DND-41 (cell line): ENCODE measurements at regions not wholly inside any gene's neighbourhood (a gene's known extent, or its start where the extent isn't known, plus 50 kb on each side); places are given as distances from the start of the nearest gene placed in this dataset.

Experiments used
- ATAC-seq: fragments of 200-7000 bp; cut with Tn5 transposase; 3 replicates; pipeline ENCODE4 v1.9.1; 2021; ENCODE audit warnings: low read depth; ENCODE audit not compliant: insufficient read depth
- DNase-seq: peaks from one replicate; pipeline ENCODE4 v3.0.0-alpha.2; 2020
- H2AFZ ChIP-seq: 2 replicates; pipeline ENCODE4 v1.6.0; 2012; ENCODE audit warnings: low read depth, low read length
- H3K27ac ChIP-seq: 2 replicates; pipeline ENCODE4 v1.5.1; 2012; ENCODE audit warnings: low read length, inconsistent platforms
- H3K27me3 ChIP-seq: fragments of 200-600 bp; sonication (generic); 2 replicates; pipeline ENCODE4 v1.6.0; 2012; ENCODE audit warnings: low read length, mild to moderate bottlenecking, inconsistent platforms; ENCODE audit not compliant: insufficient read depth, poor library complexity
- H3K36me3 ChIP-seq: 2 replicates; pipeline ENCODE4 v1.5.1; 2012; ENCODE audit warnings: low read length, inconsistent platforms; ENCODE audit not compliant: insufficient read depth
- H3K4me1 ChIP-seq: 2 replicates; pipeline ENCODE4 v1.5.1; 2012; ENCODE audit warnings: mild to moderate bottlenecking, low read length; ENCODE audit not compliant: insufficient read depth
- H3K4me2 ChIP-seq: 2 replicates; pipeline ENCODE4 v1.6.0; 2012; ENCODE audit warnings: mild to moderate bottlenecking, moderate library complexity, low read length, inconsistent platforms; ENCODE audit not compliant: insufficient read depth
- H3K4me3 ChIP-seq, 2 experiments: fragments of 200-600 bp in 1 of 2; shearing (Covaris generic) in 1 of 2; 2 replicates each; pipeline ENCODE4 v1.5.1; 2012 to 2016; ENCODE audit warnings: inconsistent platforms in 2 of 2, low read length in 2 of 2, mild to moderate bottlenecking in 2 of 2, low read depth in 1 of 2, moderate library complexity in 1 of 2
- H3K79me2 ChIP-seq: 2 replicates; pipeline ENCODE4 v1.6.0; 2012; ENCODE audit warnings: low read length, inconsistent platforms; ENCODE audit not compliant: insufficient read depth
- H3K9ac ChIP-seq: 2 replicates; pipeline ENCODE4 v1.6.0; 2012; ENCODE audit warnings: low read depth, mild to moderate bottlenecking, inconsistent platforms, low read length, moderate library complexity
- H3K9me3 ChIP-seq: 2 replicates; pipeline ENCODE4 v1.5.1; 2012; ENCODE audit warnings: low read length, moderate library complexity, mild to moderate bottlenecking, inconsistent platforms; ENCODE audit not compliant: insufficient read depth, severe bottlenecking
- H4K20me1 ChIP-seq: 2 replicates; pipeline ENCODE4 v1.6.0; 2012; ENCODE audit warnings: low read length; ENCODE audit not compliant: insufficient read depth
- EZH2 ChIP-seq: IDR thresholded peaks from 3 replicates; pipeline ENCODE4 v1.6.1; 2012; ENCODE audit warnings: borderline replicate concordance, low read depth, mild to moderate bottlenecking, moderate library complexity, low read length, inconsistent platforms; ENCODE audit not compliant: severe bottlenecking
- TF ChIP-seq, protein P1 (sequence below): IDR thresholded peaks from 2 replicates; pipeline ENCODE4 v1.5.1; 2012; ENCODE audit warnings: borderline replicate concordance, low read length, moderate library complexity, mild to moderate bottlenecking; ENCODE audit not compliant: poor library complexity, severe bottlenecking; ENCODE audit errors: extremely low read depth

DNA sequence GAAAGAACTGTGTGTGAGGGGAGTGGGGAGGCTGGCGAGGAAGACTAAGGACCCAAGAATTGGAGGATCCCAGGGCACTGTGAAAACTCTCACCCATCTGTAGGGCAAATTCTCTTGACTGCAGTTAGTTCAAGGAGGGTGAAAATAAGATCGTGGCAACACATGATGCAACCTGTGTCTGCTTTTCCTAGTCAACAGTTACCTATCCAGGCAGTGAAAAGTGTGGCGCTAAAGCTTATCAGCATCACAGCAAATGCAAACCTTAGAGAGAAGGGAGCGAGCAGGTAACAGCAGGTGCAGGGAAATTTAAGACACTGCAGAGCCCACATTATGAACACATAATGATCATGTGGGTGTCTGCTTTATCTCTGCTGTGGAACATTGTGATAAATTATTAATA is 97.7 kb upstream of the SGK1 start:
- Histone ChIP-seq H3K4me3 (no peak overlapping the region), H3K79me2 (no peaks in the 10 kb centered on the region), H4K20me1 (no peaks in the 10 kb centered on the region), H3K36me3 (no peaks in the 10 kb centered on the region), H2AFZ (no peak overlapping the region), H3K27me3 (no peaks in the 10 kb centered on the region), H3K9me3 (peaks cover 2% of the 10 kb centered on the region), H3K27ac (no peak overlapping the region), H3K4me1 (no peaks in the 10 kb centered on the region), H3K4me2 (no peak overlapping the region), H3K9ac (no peak overlapping the region)
- no peak for DNase-seq
- TF ChIP-seq, protein P1, sequence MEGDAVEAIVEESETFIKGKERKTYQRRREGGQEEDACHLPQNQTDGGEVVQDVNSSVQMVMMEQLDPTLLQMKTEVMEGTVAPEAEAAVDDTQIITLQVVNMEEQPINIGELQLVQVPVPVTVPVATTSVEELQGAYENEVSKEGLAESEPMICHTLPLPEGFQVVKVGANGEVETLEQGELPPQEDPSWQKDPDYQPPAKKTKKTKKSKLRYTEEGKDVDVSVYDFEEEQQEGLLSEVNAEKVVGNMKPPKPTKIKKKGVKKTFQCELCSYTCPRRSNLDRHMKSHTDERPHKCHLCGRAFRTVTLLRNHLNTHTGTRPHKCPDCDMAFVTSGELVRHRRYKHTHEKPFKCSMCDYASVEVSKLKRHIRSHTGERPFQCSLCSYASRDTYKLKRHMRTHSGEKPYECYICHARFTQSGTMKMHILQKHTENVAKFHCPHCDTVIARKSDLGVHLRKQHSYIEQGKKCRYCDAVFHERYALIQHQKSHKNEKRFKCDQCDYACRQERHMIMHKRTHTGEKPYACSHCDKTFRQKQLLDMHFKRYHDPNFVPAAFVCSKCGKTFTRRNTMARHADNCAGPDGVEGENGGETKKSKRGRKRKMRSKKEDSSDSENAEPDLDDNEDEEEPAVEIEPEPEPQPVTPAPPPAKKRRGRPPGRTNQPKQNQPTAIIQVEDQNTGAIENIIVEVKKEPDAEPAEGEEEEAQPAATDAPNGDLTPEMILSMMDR = no peak
- TF ChIP-seq EZH2 = no peak
- no peak for ATAC-seq

DNA sequence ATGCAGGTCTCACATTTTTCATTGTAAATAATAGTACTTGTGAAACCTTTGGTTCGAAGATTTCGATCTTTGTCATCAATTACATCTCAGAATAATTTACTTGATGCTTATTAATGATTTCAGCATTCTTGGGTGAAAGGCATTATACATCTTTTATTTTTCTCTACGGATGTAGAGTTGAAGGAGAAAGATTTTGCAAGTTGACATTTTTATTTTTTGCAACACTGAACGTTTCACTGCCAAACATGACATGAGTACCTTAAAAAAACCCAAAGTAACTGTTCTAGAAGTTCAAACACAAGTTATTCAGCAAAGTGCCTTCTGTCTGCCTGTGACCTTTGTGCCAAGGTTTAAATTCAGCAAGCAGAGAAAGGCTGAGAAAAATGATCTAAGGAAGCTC is 97.3 kb upstream of the SGK1 start:
- no peak overlapping the region for H3K4me3 ChIP-seq
- H3K4me2 ChIP-seq = no peak overlapping the region
- H4K20me1 ChIP-seq = no peaks in the 10 kb centered on the region
- ATAC-seq = no peak
- TF ChIP-seq EZH2 = no peak
- TF ChIP-seq, protein P1 = no peak
- H3K36me3 ChIP-seq = no peaks in the 10 kb centered on the region
- no peak overlapping the region for H3K9ac ChIP-seq
- no peaks in the 10 kb centered on the region for H3K27me3 ChIP-seq
- no peak overlapping the region for H3K27ac ChIP-seq
- DNase-seq = no peak
- H3K79me2 ChIP-seq = no peaks in the 10 kb centered on the region
- no peaks in the 10 kb centered on the region for H3K4me1 ChIP-seq
- peaks cover 2% of the 10 kb centered on the region for H3K9me3 ChIP-seq
- no peak overlapping the region for H2AFZ ChIP-seq

DNA sequence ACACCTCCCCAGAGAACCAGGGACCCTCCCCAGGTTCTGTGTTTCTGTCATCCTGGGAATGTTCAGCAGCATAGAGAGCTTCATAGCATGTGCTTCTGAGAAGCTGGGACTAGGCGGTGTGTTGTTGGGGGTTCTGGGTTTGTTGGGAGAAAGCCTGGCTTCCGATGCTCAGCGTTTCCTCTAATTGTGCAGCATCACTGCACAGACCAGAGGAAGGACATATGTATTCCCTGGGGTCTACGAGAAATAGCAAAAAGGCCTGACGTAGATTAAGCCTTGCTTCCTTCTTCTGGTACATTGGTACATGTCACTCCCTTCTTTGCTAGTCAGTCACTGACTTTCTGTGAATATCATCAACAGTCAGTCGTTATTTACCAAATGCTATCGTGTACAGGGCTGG is 96.9 kb upstream of the SGK1 start:
- Histone ChIP-seq H3K36me3 (no peaks in the 10 kb centered on the region), H3K27me3 (no peaks in the 10 kb centered on the region), H3K4me3 (no peak overlapping the region), H3K9me3 (peaks cover 2% of the 10 kb centered on the region), H4K20me1 (no peaks in the 10 kb centered on the region), H3K9ac (no peak overlapping the region), H2AFZ (no peak overlapping the region), H3K27ac (no peak overlapping the region), H3K4me1 (no peaks in the 10 kb centered on the region), H3K79me2 (no peaks in the 10 kb centered on the region), H3K4me2 (no peak overlapping the region)
- no peak for ATAC-seq
- DNase-seq = no peak
- TF ChIP-seq, protein P1 = no peak
- no peak for TF ChIP-seq EZH2

DNA sequence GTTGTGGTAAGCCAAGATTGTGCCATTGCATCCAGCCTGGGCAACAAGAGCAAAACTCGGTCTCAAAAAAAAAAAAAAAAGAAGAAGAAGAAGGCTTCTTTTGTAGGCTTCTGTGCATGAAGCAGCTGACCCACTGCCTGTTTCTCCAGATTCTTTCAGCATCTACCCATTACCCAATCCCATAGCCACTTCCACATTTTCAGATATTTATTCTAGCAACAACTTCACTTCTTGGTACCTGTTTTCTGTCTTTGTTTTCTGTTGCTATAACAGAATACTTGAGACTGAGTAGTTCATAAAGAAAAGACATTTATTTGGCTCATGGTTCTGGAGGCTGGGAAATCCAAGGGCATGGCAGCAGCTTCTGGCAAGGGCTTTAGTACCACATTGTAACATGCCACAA is 95.3 kb upstream of the SGK1 start:
- Histone ChIP-seq H3K4me2 (no peak overlapping the region), H3K27me3 (no peaks in the 10 kb centered on the region), H3K4me3 (no peak overlapping the region), H2AFZ (no peak overlapping the region), H3K4me1 (no peaks in the 10 kb centered on the region), H3K9me3 (peaks cover 2% of the 10 kb centered on the region), H3K9ac (no peak overlapping the region), H3K27ac (no peak overlapping the region), H4K20me1 (no peaks in the 10 kb centered on the region), H3K79me2 (no peaks in the 10 kb centered on the region), H3K36me3 (no peaks in the 10 kb centered on the region)
- TF ChIP-seq, protein P1 = no peak
- no peak for TF ChIP-seq EZH2
- ATAC-seq (no peak), DNase-seq (no peak)
